Fibroblast of lung (primary cell): ENCODE measurements at regions not wholly inside any gene's neighbourhood (a gene's known extent, or its start where the extent isn't known, plus 50 kb on each side); places are given as distances from the start of the nearest gene placed in this dataset.
A peak's percentile ranks its signal among the peaks of the same experiment; 100 is the strongest.
"Not testable (repeated sequence)": the region's sequence is repeated elsewhere in the genome, so short reads cannot be mapped to it uniquely, and the experiment has no call there.

ENCODE experiments used
- DNase-seq, 2 donors: peaks; one replicate each; pipeline versions ENCODE4 v3.0.0 to v3.0.0-alpha.2; 2010; ENCODE audit warnings: low read depth in 2 of 2
- H2AFZ ChIP-seq: 2 replicates; pipeline ENCODE4 v1.5.1; 2012; ENCODE audit warnings: low read length, control low read depth, inconsistent platforms
- H3K27ac ChIP-seq: 2 replicates; pipeline ENCODE4 v1.5.1; 2011; ENCODE audit warnings: low read length, control low read depth; ENCODE audit not compliant: insufficient read depth
- H3K27me3 ChIP-seq: 2 replicates; pipeline ENCODE4 v1.5.1; 2011; ENCODE audit warnings: mild to moderate bottlenecking, low read length; ENCODE audit not compliant: control insufficient read depth, insufficient read depth
- H3K36me3 ChIP-seq: 2 replicates; pipeline ENCODE4 v1.5.1; 2011; ENCODE audit warnings: low read length; ENCODE audit not compliant: control insufficient read depth, insufficient read depth
- H3K4me1 ChIP-seq: 2 replicates; pipeline ENCODE4 v1.5.1; 2011; ENCODE audit warnings: low read length; ENCODE audit not compliant: control insufficient read depth, insufficient read depth; ENCODE audit errors: extremely low read depth
- H3K4me2 ChIP-seq: 2 replicates; pipeline ENCODE4 v1.5.1; 2011; ENCODE audit warnings: low read length, control low read depth; ENCODE audit not compliant: insufficient read depth; ENCODE audit errors: extremely low read depth
- H3K4me3 ChIP-seq, 4 experiments: fragments of 200-600 bp in 1 of 4; sonication (generic) in 1 of 4; replicated peaks in 1 of 4; 2 replicates each; pipeline ENCODE4 v1.5.1; 2011 to 2016; ENCODE audit warnings: low read length in 4 of 4, low read depth in 3 of 4, mild to moderate bottlenecking in 3 of 4, control low read depth in 2 of 4, inconsistent platforms in 1 of 4, mixed read lengths in 1 of 4; ENCODE audit not compliant: insufficient read depth in 1 of 4; ENCODE audit errors: control extremely low read depth in 1 of 4
- H3K79me2 ChIP-seq: 2 replicates; pipeline ENCODE4 v1.5.1; 2012; ENCODE audit warnings: mild to moderate bottlenecking, low read length, inconsistent platforms; ENCODE audit not compliant: control insufficient read depth, insufficient read depth
- H3K9ac ChIP-seq: 2 replicates; pipeline ENCODE4 v1.5.1; 2011; ENCODE audit warnings: mild to moderate bottlenecking, low read length, control low read depth; ENCODE audit not compliant: insufficient read depth
- H3K9me3 ChIP-seq: 2 replicates; pipeline ENCODE4 v1.5.1; 2012; ENCODE audit warnings: low read depth, low read length; ENCODE audit not compliant: control insufficient read depth, insufficient read depth
- H4K20me1 ChIP-seq: 2 replicates; pipeline ENCODE4 v1.5.1; 2011; ENCODE audit warnings: low read length; ENCODE audit not compliant: control insufficient read depth, insufficient read depth; ENCODE audit errors: extremely low read depth
- EZH2 ChIP-seq: IDR thresholded peaks from 2 replicates; pipeline ENCODE4 v1.5.1; 2012; ENCODE audit warnings: low read length, control low read depth, mild to moderate bottlenecking; ENCODE audit errors: missing control alignments
- TF ChIP-seq, protein P1 (sequence below), 2 donors: IDR thresholded peaks in 1 of 2; conservative IDR thresholded peaks in 1 of 2; 1 replicate in 1 of 2; 2 replicates in 1 of 2; pipeline ENCODE4 v1.5.1; 2011 to 2012; ENCODE audit warnings: low read length in 2 of 2, control low read depth in 1 of 2, inconsistent platforms in 1 of 2, low read depth in 1 of 2, mild to moderate bottlenecking in 1 of 2

DNA sequence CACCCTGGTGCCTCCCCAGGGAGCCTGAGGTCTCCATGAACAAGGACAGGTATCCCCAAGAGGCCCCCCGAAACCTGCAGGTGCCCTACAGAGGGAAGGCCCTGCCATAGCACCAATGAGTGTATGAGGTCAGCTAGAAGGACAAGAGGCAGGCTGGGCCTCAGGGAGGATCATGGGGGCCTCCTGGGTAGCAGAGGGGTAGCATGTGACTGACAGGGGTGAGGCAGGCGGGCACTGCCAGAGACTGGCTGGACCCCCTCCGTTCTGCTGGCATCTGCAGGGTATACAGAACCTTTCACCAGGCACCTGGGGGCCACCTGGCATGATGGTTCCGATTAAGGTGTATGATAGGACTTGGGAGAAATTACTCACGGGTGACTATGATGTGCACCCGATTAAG is 79.2 kb upstream of the KCTD7 start:
- H3K9me3 ChIP-seq = no peaks in the 10 kb centered on the region
- H3K36me3 ChIP-seq = peaks cover 19% of the 10 kb centered on the region
- no peak overlapping the region for H2AFZ ChIP-seq
- H3K27ac ChIP-seq = no peak overlapping the region
- H3K4me2 ChIP-seq = no peak overlapping the region
- no peak overlapping the region for H3K4me3 ChIP-seq
- peaks cover 7% of the 10 kb centered on the region for H3K4me1 ChIP-seq
- no peaks in the 10 kb centered on the region for H3K27me3 ChIP-seq
- no peak for TF ChIP-seq EZH2
- TF ChIP-seq, protein P1, sequence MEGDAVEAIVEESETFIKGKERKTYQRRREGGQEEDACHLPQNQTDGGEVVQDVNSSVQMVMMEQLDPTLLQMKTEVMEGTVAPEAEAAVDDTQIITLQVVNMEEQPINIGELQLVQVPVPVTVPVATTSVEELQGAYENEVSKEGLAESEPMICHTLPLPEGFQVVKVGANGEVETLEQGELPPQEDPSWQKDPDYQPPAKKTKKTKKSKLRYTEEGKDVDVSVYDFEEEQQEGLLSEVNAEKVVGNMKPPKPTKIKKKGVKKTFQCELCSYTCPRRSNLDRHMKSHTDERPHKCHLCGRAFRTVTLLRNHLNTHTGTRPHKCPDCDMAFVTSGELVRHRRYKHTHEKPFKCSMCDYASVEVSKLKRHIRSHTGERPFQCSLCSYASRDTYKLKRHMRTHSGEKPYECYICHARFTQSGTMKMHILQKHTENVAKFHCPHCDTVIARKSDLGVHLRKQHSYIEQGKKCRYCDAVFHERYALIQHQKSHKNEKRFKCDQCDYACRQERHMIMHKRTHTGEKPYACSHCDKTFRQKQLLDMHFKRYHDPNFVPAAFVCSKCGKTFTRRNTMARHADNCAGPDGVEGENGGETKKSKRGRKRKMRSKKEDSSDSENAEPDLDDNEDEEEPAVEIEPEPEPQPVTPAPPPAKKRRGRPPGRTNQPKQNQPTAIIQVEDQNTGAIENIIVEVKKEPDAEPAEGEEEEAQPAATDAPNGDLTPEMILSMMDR (conservative IDR thresholded peaks at IDR 0.05 in 1 of 2, IDR thresholded peaks at IDR 0.05 in 1 of 2; ENCODE audit: low read depth in 1 of 2, low read length in 2 of 2) = no peak
- H4K20me1 ChIP-seq = no peaks in the 10 kb centered on the region
- H3K79me2 ChIP-seq = peaks cover 6% of the 10 kb centered on the region
- DNase-seq = no peak
- no peak overlapping the region for H3K9ac ChIP-seq

DNA sequence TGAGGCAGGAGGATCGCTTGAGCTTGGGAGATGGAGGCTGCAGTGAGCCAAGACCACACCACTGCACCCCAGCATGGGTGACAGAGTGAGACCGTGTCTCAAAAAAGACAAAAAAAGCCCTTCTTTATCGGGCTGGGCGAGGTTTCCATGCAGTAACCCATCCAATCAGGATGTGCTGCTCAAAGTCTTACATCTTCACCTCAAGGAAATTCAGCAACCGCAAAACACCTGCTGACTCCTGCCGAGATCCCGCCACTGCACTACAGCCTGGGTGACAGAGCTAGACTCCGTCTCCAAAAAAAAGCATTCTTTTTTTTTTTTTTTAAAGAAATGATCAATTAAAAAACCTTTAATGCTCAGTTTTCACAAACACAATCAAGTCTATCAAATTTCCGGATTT is 75.7 kb upstream of the KCTD7 start:
- peaks cover 15% of the 10 kb centered on the region for H3K36me3 ChIP-seq
- H3K4me3 ChIP-seq = no peak overlapping the region
- no peak overlapping the region for H3K27ac ChIP-seq
- no peak overlapping the region for H3K4me2 ChIP-seq
- DNase-seq = no peak
- TF ChIP-seq EZH2 = no peak
- TF ChIP-seq, protein P1 (conservative IDR thresholded peaks at IDR 0.05 in 1 of 2, IDR thresholded peaks at IDR 0.05 in 1 of 2; ENCODE audit: low read depth in 1 of 2, low read length in 2 of 2) = no peak
- peaks cover 7% of the 10 kb centered on the region for H3K4me1 ChIP-seq
- no peak overlapping the region for H2AFZ ChIP-seq
- peaks cover 15% of the 10 kb centered on the region for H3K79me2 ChIP-seq
- no peaks in the 10 kb centered on the region for H3K9me3 ChIP-seq
- no peaks in the 10 kb centered on the region for H4K20me1 ChIP-seq
- H3K27me3 ChIP-seq = no peaks in the 10 kb centered on the region
- H3K9ac ChIP-seq = no peak overlapping the region

DNA sequence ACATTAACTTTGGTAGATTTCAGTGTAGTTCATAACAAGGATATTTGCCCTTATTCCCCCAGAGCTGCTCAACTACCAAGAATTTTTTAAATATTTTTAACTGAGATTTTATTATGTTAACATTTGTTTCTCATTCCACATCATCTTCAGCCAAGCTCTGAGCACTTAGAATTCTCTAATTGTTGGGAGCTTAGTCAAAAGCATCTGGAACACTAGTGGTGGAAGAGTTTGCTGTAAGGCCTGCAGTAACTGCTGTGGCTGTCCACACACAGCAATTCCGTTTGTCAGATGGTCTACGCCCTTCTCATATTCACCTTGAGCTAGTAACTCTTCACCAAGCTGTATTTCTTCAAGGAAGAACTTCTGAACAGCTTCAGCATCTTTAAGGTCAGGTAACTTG is 75.0 kb upstream of the KCTD7 start:
- peaks cover 18% of the 10 kb centered on the region for H3K36me3 ChIP-seq
- peaks cover 22% of the 10 kb centered on the region for H3K79me2 ChIP-seq
- not testable (repeated sequence) for H3K4me1 ChIP-seq, H4K20me1 ChIP-seq, H3K27me3 ChIP-seq, H3K4me3 ChIP-seq, H2AFZ ChIP-seq, H3K9me3 ChIP-seq, H3K27ac ChIP-seq, H3K4me2 ChIP-seq, H3K9ac ChIP-seq
- DNase-seq = peak in 1 of 2 donors; percentile 39

DNA sequence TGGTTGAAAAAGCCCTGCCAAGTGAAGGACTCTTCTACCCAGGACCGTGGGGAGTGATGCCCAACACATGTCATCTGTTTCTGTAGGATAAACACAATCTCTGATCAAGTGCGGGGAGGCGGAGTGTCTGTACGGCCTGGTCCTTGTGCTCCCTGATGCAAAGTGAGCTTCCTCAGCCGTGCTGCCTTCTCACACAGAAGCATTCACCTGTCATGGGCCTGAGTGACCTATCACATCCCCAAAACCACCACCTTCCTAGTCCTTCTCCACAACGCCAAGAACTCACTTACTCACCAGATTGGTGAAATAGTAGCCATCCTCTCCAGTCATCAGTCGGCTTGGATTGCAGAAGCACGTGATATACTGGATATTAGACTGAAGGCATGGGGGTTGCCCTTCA is 74.4 kb upstream of the KCTD7 start:
- H4K20me1 ChIP-seq, H3K4me3 ChIP-seq, DNase-seq, H2AFZ ChIP-seq, H3K27me3 ChIP-seq, H3K4me1 ChIP-seq, H3K9me3 ChIP-seq, H3K27ac ChIP-seq, H3K9ac ChIP-seq, H3K4me2 ChIP-seq: not testable (repeated sequence)
- Histone ChIP-seq H3K79me2 (peaks cover 24% of the 10 kb centered on the region), H3K36me3 (peaks cover 18% of the 10 kb centered on the region)

DNA sequence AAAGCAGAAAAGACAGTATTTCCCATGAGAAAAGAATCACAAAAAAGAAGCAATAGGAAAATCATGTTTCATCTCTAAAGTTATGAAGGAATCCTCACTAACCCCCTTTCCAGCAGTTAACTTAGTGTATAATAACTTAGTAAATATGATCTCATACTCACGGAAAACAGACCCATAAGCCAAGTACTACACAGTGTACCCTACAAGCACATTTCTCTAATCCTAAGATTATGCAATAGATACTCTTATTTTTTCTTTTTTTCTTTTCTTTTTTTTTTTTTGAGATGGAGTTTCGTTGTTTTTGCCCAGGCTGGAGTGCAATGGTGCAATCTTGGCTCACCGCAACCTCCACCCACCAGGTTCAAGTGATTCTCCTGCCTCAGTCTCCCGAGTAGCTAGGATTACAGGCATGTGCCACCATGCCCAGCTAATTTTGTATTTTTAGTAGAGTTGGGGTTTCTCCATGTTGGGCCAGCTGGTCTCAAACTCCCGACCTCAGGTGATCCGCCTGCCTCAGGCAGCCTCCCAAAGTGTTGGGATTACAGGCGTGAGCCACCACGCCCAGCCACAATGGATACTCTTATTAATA is 73.7 kb upstream of the KCTD7 start:
- Histone ChIP-seq H3K79me2 (peaks cover 24% of the 10 kb centered on the region), H3K36me3 (peaks cover 17% of the 10 kb centered on the region)
- H3K4me3 ChIP-seq, H3K9me3 ChIP-seq, H3K9ac ChIP-seq, H2AFZ ChIP-seq, H4K20me1 ChIP-seq, H3K4me1 ChIP-seq, H3K4me2 ChIP-seq, H3K27ac ChIP-seq, H3K27me3 ChIP-seq: not testable (repeated sequence)
- peak in 1 of 2 donors; percentile 17 for DNase-seq
